ENCODE measurements at regions not wholly inside any gene's neighbourhood (a gene's known extent, or its start where the extent isn't known, plus 50 kb on each side); places are given as distances from the start of the nearest gene placed in this dataset.

DNA sequence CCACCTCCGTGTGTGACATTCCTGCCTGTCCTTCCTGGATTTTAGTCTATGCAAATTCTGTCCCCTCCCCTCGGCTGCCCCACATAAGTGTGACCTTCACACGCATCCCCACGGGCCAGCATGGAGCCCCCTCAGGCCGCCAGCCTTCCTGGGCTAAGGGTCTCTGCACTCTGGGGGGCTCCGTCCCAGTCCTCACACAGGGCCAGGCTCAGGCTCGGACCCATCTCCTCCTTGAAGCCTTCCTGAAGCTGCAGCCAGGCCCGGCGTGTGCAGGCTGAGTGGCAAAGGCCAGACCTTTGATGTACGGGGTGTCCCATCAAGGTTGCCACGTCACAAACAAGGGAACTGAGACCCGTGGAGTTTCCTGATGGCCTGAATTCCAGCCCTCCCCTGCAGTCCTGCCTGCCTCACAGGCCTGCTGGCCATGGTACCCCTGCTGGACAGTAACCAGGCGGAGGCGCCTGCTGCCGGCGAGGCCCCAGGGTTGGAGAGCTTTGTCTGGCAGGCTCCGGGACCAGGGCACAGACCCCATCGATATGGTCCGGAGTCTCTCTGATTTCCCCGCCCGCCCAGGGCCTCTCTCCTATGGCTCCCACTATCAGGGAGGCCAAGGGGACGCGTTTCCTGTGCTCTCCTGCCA lies 791.7 kb downstream of the BRD1 start:
- no peak overlapping the region for H3K4me3 Mint-ChIP-seq
- no peaks in the 10 kb centered on the region for H3K36me3 Mint-ChIP-seq
- DNase-seq (no peak), ATAC-seq (ENCODE audit: low read depth in 2 of 2) (no peak)
- no peaks in the 10 kb centered on the region for H3K4me1 Mint-ChIP-seq
- no peak overlapping the region for H3K27ac Mint-ChIP-seq
- no peak overlapping the region for H3K4me3 ChIP-seq (ENCODE audit: low read depth, low read length)
- peaks cover 9% of the 10 kb centered on the region for H3K27me3 Mint-ChIP-seq
- no peaks in the 10 kb centered on the region for H3K9me3 ChIP-seq (ENCODE audit: control insufficient read depth in 2 of 2, low read length in 2 of 2)
- H3K27ac ChIP-seq (ENCODE audit: insufficient read depth, low read length, poor library complexity, severe bottlenecking), result no peak overlapping the region
- no peaks in the 10 kb centered on the region for H3K27me3 ChIP-seq (ENCODE audit: control insufficient read depth, insufficient read depth, low read length)
- H3K4me1 ChIP-seq (ENCODE audit: control insufficient read depth, insufficient read depth, low read length, poor library complexity, severe bottlenecking), result no peaks in the 10 kb centered on the region
- H3K9me3 Mint-ChIP-seq, result no peaks in the 10 kb centered on the region
- no peaks in the 10 kb centered on the region for H3K36me3 ChIP-seq (ENCODE audit: control insufficient read depth, insufficient read depth, low read length)

- no peak overlapping the region for H3K4me3 Mint-ChIP-seq
- DNase-seq (no peak), ATAC-seq (ENCODE audit: low read depth in 2 of 2) (no peak)
- Histone ChIP-seq H3K27me3 (ENCODE audit: control insufficient read depth, insufficient read depth, low read length) (no peaks in the 10 kb centered on the region), H3K27ac (ENCODE audit: insufficient read depth, low read length, poor library complexity, severe bottlenecking) (no peak overlapping the region), H3K4me3 (ENCODE audit: low read depth, low read length) (no peak overlapping the region), H3K9me3 (ENCODE audit: control insufficient read depth in 2 of 2, low read length in 2 of 2) (no peaks in the 10 kb centered on the region), H3K36me3 (ENCODE audit: control insufficient read depth, insufficient read depth, low read length) (no peaks in the 10 kb centered on the region), H3K4me1 (ENCODE audit: control insufficient read depth, insufficient read depth, low read length, poor library complexity, severe bottlenecking) (no peaks in the 10 kb centered on the region)
- H3K4me1 Mint-ChIP-seq, result no peaks in the 10 kb centered on the region
- no peaks in the 10 kb centered on the region for H3K36me3 Mint-ChIP-seq
- H3K27ac Mint-ChIP-seq, result no peak overlapping the region
- H3K9me3 Mint-ChIP-seq, result no peaks in the 10 kb centered on the region
- H3K27me3 Mint-ChIP-seq, result peaks cover 7% of the 10 kb centered on the region
Measured at GRCh38 chr22:49034836-49035817, 792.5 kb downstream of the BRD1 start.

- ATAC-seq (ENCODE audit: low read depth in 2 of 2) (no peak), DNase-seq (no peak)
- no peaks in the 10 kb centered on the region for H3K36me3 ChIP-seq (ENCODE audit: control insufficient read depth, insufficient read depth, low read length)
- no peaks in the 10 kb centered on the region for H3K4me1 Mint-ChIP-seq
- H3K27ac ChIP-seq (ENCODE audit: insufficient read depth, low read length, poor library complexity, severe bottlenecking), result no peak overlapping the region
- no peaks in the 10 kb centered on the region for H3K9me3 Mint-ChIP-seq
- no peak overlapping the region for H3K4me3 ChIP-seq (ENCODE audit: low read depth, low read length)
- H3K9me3 ChIP-seq (ENCODE audit: control insufficient read depth in 2 of 2, low read length in 2 of 2), result no peaks in the 10 kb centered on the region
- no peaks in the 10 kb centered on the region for H3K27me3 ChIP-seq (ENCODE audit: control insufficient read depth, insufficient read depth, low read length)
- H3K27ac Mint-ChIP-seq, result no peak overlapping the region
- H3K4me1 ChIP-seq (ENCODE audit: control insufficient read depth, insufficient read depth, low read length, poor library complexity, severe bottlenecking), result no peaks in the 10 kb centered on the region
- H3K27me3 Mint-ChIP-seq, result peaks cover 5% of the 10 kb centered on the region
- H3K4me3 Mint-ChIP-seq, result no peak overlapping the region
- H3K36me3 Mint-ChIP-seq, result no peaks in the 10 kb centered on the region
Measured at GRCh38 chr22:49033616-49034015, 794.1 kb downstream of the BRD1 start.

DNA sequence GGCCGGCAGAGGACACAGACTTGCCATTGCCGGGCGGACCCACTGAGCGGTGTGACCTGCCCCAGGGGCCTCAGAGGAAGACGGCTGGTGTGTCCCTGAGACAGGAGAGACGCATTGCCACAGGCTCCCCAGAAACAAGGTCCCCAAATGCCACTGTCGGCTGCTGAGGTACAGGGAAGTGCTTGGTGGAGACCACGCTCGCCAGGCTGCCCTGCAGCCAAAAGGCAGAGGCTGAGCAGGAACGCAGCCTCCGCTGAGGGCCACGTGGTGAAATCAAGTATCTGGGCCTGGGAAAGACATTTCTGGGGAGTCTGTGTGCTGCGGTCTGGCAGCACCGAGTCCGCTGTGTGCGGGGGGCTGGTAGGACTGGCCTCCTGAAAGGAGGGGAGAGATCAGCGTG lies 794.9 kb downstream of the BRD1 start:
- Mint-ChIP-seq H3K4me1 (no peaks in the 10 kb centered on the region), H3K36me3 (no peaks in the 10 kb centered on the region), H3K27me3 (peaks cover 5% of the 10 kb centered on the region), H3K27ac (no peak overlapping the region), H3K9me3 (no peaks in the 10 kb centered on the region), H3K4me3 (no peak overlapping the region)
- no peaks in the 10 kb centered on the region for H3K36me3 ChIP-seq (ENCODE audit: control insufficient read depth, insufficient read depth, low read length)
- DNase-seq (no peak), ATAC-seq (ENCODE audit: low read depth in 2 of 2) (no peak)
- H3K27ac ChIP-seq (ENCODE audit: insufficient read depth, low read length, poor library complexity, severe bottlenecking), result no peak overlapping the region
- no peaks in the 10 kb centered on the region for H3K9me3 ChIP-seq (ENCODE audit: control insufficient read depth in 2 of 2, low read length in 2 of 2)
- no peaks in the 10 kb centered on the region for H3K27me3 ChIP-seq (ENCODE audit: control insufficient read depth, insufficient read depth, low read length)
- no peak overlapping the region for H3K4me3 ChIP-seq (ENCODE audit: low read depth, low read length)
- no peaks in the 10 kb centered on the region for H3K4me1 ChIP-seq (ENCODE audit: control insufficient read depth, insufficient read depth, low read length, poor library complexity, severe bottlenecking)

DNA sequence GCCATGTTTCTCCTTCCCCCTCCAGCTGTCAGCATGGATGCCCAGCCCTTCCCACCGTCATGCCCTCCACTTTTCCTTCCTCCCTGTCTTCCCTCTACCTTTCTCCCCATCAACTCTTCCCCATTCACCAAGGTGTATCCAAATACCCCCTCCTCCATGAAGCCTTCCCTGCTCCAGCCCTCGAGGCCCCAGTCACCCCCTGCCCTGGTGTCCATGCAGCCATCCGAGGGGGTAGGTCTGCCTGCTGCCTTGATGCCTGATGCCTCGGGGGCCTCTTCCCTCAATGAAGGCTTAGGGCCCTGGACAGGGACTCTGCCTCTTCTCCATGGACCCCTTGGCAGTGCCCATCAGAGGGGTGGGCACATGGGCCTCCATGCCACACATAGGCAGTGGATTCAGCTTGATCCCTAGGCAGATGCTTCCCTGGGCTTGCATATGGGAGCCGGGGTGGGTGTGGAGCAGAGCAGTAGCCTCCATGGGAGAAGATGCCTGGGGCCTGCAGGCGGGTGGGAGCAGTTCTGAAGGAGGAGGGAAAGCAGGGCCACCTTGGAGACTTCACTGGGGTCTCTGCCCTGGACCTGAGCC lies 795.8 kb downstream of the BRD1 start:
- H3K9me3 ChIP-seq (ENCODE audit: control insufficient read depth in 2 of 2, low read length in 2 of 2), result no peaks in the 10 kb centered on the region
- H3K9me3 Mint-ChIP-seq, result no peaks in the 10 kb centered on the region
- H3K4me3 ChIP-seq (ENCODE audit: low read depth, low read length), result no peak overlapping the region
- no peak overlapping the region for H3K27ac Mint-ChIP-seq
- no peak overlapping the region for H3K27ac ChIP-seq (ENCODE audit: insufficient read depth, low read length, poor library complexity, severe bottlenecking)
- H3K4me3 Mint-ChIP-seq, result no peak overlapping the region
- H3K4me1 ChIP-seq (ENCODE audit: control insufficient read depth, insufficient read depth, low read length, poor library complexity, severe bottlenecking), result no peaks in the 10 kb centered on the region
- ATAC-seq (ENCODE audit: low read depth in 2 of 2) (no peak), DNase-seq (no peak)
- no peaks in the 10 kb centered on the region for H3K36me3 ChIP-seq (ENCODE audit: control insufficient read depth, insufficient read depth, low read length)
- H3K27me3 ChIP-seq (ENCODE audit: control insufficient read depth, insufficient read depth, low read length), result no peaks in the 10 kb centered on the region
- no peaks in the 10 kb centered on the region for H3K36me3 Mint-ChIP-seq
- no peaks in the 10 kb centered on the region for H3K4me1 Mint-ChIP-seq
- peaks cover 5% of the 10 kb centered on the region for H3K27me3 Mint-ChIP-seq

DNA sequence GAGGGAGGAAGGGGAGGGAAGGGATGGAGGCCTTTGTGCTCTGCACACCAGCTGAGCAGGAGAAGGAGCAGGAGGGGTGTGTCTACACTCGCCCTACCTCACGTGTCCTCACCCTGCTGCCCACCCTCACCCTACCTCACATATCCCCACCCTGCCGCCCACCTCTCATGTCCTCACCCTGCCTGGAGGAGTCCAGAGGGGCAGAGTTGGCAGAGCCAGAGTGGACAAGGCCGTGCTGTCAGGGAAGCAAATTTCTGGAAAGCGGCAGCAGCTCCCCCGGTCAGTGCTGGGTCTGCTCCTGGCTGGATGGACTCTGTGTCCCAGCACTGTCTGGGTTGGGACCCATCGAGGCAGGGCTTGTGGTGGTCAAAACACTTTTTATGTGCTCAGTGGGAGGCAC lies 799.6 kb downstream of the BRD1 start:
- Histone ChIP-seq H3K27ac (ENCODE audit: insufficient read depth, low read length, poor library complexity, severe bottlenecking) (no peak overlapping the region), H3K36me3 (ENCODE audit: control insufficient read depth, insufficient read depth, low read length) (no peaks in the 10 kb centered on the region), H3K9me3 (ENCODE audit: control insufficient read depth in 2 of 2, low read length in 2 of 2) (no peaks in the 10 kb centered on the region), H3K4me3 (ENCODE audit: low read depth, low read length) (no peak overlapping the region), H3K4me1 (ENCODE audit: control insufficient read depth, insufficient read depth, low read length, poor library complexity, severe bottlenecking) (no peaks in the 10 kb centered on the region), H3K27me3 (ENCODE audit: control insufficient read depth, insufficient read depth, low read length) (no peaks in the 10 kb centered on the region)
- H3K27me3 Mint-ChIP-seq, result no peaks in the 10 kb centered on the region
- no peaks in the 10 kb centered on the region for H3K4me1 Mint-ChIP-seq
- no peaks in the 10 kb centered on the region for H3K9me3 Mint-ChIP-seq
- H3K36me3 Mint-ChIP-seq, result no peaks in the 10 kb centered on the region
- no peak overlapping the region for H3K4me3 Mint-ChIP-seq
- ATAC-seq (ENCODE audit: low read depth in 2 of 2) (no peak), DNase-seq (no peak)
- no peak overlapping the region for H3K27ac Mint-ChIP-seq

DNA sequence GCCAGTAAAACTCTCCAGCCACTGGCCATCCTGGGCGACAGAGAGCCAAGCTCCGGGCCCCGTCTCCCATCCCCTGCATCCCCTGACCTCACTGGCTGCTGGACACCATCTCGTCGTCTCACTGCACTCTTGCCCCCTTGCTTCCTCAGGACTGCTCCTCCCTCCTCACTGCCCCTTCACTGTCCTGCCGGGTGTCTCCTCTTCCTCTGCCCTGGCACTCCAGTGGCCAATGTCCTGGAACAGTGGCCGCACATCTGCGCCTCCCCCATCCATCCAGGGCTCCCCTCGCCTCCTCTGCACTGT lies 800.4 kb downstream of the BRD1 start:
- Mint-ChIP-seq H3K36me3 (no peaks in the 10 kb centered on the region), H3K4me1 (no peaks in the 10 kb centered on the region), H3K9me3 (peaks cover 0 to 1% (median 0%) of the 10 kb centered on the region in 7 donors), H3K27ac (no peak overlapping the region), H3K27me3 (no peaks in the 10 kb centered on the region), H3K4me3 (no peak overlapping the region)
- Histone ChIP-seq H3K27ac (ENCODE audit: insufficient read depth, low read length, poor library complexity, severe bottlenecking) (no peak overlapping the region), H3K27me3 (ENCODE audit: control insufficient read depth, insufficient read depth, low read length) (no peaks in the 10 kb centered on the region), H3K4me1 (ENCODE audit: control insufficient read depth, insufficient read depth, low read length, poor library complexity, severe bottlenecking) (no peaks in the 10 kb centered on the region), H3K36me3 (ENCODE audit: control insufficient read depth, insufficient read depth, low read length) (no peaks in the 10 kb centered on the region), H3K4me3 (ENCODE audit: low read depth, low read length) (no peak overlapping the region), H3K9me3 (ENCODE audit: control insufficient read depth in 2 of 2, low read length in 2 of 2) (no peaks in the 10 kb centered on the region)
- ATAC-seq (ENCODE audit: low read depth in 2 of 2) (no peak), DNase-seq (no peak)
